Hippocampal formation (tissue), 2 donors: ENCODE measurements at regions not wholly inside any gene's neighbourhood (a gene's known extent, or its start where the extent isn't known, plus 50 kb on each side); places are given as distances from the start of the nearest gene placed in this dataset.

ENCODE experiments used
- DNase-seq, 2 donors: peaks; one replicate each; lab custom pipeline; 2025; lab: John Stamatoyannopoulos, UW

- no peak for DNase-seq
These were observed 218.9 kb upstream of the LYZL1 start for GRCh38 chr10:29069941-29070340.

DNA sequence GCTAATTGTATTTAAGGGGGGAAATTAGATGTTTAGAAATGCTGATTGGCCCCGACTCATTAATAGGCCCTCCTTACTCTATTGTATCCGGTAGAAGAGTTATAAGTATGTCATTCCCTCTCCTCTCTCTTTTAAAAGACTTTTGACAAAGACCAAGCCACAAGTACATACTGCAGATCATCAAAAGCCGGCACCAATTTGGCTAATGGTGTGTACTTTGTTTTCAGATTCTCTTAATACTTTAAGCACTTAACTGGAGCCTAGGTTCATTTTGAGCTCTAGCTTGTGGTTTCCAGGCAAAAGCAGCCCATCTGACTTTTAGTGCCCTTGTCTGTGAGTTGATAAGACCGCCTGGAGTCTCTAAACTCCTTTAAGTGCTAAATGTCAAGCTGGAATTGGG lies 210.0 kb upstream of the LYZL1 start:
- DNase-seq: no peak

GRCh38 chr10:29081231-29081630 lies 207.6 kb upstream of the LYZL1 start:
- no peak for DNase-seq

DNA sequence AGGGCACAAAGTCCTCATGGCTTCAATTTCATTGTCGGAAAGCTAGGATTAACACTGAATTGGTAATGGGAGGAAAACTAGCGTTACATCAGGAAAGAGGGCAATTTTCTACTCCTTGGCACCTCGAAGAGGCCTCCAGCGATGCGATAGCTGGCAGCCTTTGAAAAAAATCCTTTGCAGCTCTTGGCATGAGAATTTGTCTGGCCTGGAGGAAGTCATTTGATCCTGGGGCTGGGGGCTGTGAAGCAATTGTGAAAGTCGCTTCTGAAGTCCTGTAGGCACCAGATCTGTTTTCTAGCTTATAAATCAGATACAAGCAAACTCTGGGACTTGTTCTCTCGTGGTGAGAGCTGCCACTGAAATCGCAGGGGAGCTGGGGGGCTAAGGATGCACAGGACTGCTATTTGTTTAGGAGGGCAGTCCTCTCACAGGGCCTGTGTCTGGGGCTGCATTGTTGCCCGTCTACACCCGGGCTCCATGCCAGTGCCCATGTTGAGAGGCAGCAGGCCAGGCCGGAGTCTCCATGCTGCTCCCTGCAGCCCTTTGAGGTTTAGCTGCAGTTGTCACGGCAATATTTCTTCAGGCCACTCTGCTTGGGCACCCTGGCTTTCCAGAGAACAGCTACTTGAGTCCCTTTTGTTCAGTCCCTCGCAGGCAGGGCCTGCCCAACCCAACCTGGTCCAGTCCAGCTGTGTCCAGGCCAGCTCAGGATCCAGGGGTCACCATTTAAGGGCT lies 206.8 kb upstream of the LYZL1 start:
- peak; percentile 17 to 74 for DNase-seq

- DNase-seq: peak; percentile 31 to 37
These were observed 205.8 kb upstream of the LYZL1 start for GRCh38 chr10:29083096-29083495.

DNA sequence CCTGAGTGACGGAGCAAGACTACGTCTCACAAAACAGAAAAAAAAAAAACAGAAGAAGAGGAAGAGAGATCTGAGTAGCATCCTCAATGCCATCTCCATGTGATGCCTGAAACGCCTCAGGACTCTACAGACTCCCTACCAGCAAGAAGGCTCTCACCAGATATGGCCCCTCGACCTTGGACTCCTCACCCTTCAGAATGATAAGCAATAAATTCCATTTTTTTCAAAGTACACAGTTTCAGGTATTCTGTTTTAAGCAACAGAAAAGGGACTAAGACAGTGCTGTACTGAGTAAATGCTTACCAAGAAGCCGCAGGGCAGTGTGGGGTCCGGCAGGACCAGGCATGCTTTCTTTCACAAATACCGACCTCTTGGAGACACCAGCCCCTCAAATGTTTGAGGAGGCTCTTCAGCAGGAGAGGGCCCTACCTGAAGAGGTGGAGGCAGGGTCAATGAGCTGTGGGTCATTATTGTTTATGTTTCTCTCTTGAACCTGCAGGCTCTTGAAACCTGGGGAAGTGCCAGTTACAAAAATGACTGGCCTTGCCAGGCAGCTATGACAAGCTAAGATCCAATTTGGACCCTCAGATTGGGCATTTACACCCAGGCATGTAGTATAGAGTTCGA lies 204.1 kb upstream of the LYZL1 start:
- no peak for DNase-seq

DNA sequence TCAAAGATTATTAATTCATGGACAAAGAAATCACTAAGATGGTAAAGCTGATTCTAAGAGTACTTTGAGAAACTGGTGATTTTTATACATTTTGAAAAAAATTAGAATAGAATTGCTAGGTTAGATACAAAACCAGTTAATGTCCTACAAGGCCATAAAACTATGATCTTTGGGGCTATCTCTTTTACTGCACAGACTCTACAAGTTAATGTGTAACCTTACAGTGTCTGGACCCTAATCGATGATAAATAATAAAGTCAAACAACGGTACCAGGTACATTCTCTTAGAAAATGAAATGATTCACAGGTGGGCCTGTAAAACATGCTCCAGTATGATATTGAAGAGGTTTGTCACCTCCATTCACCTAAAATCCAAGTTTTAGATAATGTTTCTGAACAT lies 199.8 kb upstream of the LYZL1 start:
- DNase-seq: no peak

DNA sequence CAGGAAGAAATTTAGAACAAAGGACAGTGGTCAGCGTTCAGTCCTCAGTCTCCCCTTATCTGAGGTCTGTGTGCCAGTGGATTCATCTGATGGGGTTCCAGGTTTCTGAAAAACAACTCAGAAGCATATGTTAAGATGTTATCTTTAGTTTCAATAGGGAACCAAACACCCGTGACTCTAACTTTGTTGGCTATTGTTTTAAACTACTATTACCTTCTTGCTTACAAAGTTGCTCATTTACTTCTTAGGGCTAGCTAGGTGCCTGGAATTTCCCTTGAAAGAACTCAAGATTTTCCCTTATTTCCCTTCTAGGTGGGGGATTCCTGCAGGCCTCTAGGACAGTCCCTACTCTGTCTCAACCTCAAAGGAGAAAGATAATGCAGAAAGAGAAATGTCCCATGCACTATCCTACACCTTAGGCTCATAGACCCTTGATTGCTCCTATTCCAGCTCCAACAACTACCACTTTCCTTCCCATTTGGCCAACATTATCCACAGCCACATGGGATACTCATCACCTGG lies 192.5 kb upstream of the LYZL1 start:
- DNase-seq: no peak

- DNase-seq: no peak
These were observed 190.4 kb upstream of the LYZL1 start for GRCh38 chr10:29098423-29098822.

GRCh38 chr10:29099001-29099400 lies 189.9 kb upstream of the LYZL1 start:
- no peak for DNase-seq

DNA sequence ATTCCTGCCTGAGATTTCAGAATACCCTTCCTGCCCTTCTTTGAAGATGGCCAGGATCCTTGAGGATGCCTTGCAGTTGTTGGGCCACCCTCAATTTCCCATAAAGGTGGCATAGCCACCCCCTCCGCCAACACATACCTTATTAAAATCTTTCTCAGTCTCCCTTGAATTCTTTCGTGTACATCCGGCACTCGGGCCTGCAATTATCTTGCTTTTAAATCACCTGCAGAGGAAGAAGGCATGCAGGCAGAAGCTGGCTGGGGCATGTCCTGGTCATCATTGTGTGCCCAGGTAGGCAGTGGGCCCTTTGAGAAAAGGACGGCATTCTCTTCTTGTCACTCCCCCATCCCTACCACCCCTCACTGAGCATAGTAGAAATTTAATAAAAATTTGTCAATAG lies 189.5 kb upstream of the LYZL1 start:
- DNase-seq: no peak

DNA sequence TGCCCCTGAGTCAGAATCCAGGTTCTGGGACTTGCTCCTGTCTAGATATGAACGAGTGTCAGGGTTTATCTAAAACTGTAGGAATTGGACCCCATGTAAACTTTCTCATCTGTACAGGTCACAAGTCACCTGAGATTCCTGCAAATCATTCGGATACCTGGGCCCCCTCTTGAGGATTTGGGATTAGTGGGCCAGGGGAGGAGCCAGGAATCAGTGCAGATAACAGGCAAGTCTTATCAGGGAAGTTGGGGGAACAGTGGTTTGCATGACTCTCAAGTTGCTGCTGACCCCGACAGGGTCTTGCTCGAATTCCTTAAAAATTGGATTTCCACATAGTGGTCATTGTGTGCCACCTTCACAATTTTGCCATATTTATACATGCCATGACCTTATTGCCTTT lies 188.4 kb upstream of the LYZL1 start:
- no peak for DNase-seq

GRCh38 chr10:29102233-29102632 lies 186.6 kb upstream of the LYZL1 start:
- peak; percentile 3 to 13 for DNase-seq

- DNase-seq: no peak
These were observed 186.2 kb upstream of the LYZL1 start for GRCh38 chr10:29102636-29103035.

DNA sequence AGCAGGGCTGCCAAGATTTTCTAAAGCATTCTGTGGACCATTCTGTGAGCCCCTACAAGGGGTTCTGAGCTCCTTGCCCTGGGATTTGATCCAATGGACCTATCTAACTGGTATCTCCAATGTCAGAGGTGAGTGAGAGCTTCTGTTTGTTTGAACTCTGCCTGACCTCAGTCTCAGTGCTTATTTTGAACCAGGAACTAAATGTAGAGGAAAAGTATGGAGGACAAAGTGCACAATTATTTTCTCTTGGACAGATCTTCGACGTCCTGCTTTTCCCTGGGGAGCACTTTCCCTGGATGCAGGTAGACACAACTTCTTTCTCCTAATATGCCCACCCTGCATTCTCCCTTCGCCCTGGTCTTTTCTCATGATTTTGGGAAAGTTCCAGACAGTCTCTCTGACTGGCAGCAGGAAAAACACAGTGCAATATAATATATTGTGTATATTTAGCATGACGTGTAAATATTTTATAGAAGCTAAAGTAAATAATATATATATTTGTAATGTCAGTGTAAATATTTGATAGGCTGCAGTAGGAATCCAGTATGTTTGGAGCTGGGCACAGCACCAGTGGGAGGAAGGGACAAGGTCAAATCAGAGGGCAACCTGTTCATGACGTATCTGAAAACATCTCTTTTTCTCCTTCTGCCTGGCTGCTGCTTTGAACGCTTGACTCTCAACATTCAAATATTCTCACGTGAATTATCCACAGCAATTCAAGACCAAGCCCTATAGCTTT lies 184.0 kb upstream of the LYZL1 start:
- DNase-seq: no peak

- no peak for DNase-seq
These were observed 183.2 kb upstream of the LYZL1 start for GRCh38 chr10:29105516-29106215.

GRCh38 chr10:29106287-29106686 lies 182.6 kb upstream of the LYZL1 start:
- DNase-seq: no peak

- no peak for DNase-seq
These were observed 180.9 kb upstream of the LYZL1 start for GRCh38 chr10:29107866-29108498.

DNA sequence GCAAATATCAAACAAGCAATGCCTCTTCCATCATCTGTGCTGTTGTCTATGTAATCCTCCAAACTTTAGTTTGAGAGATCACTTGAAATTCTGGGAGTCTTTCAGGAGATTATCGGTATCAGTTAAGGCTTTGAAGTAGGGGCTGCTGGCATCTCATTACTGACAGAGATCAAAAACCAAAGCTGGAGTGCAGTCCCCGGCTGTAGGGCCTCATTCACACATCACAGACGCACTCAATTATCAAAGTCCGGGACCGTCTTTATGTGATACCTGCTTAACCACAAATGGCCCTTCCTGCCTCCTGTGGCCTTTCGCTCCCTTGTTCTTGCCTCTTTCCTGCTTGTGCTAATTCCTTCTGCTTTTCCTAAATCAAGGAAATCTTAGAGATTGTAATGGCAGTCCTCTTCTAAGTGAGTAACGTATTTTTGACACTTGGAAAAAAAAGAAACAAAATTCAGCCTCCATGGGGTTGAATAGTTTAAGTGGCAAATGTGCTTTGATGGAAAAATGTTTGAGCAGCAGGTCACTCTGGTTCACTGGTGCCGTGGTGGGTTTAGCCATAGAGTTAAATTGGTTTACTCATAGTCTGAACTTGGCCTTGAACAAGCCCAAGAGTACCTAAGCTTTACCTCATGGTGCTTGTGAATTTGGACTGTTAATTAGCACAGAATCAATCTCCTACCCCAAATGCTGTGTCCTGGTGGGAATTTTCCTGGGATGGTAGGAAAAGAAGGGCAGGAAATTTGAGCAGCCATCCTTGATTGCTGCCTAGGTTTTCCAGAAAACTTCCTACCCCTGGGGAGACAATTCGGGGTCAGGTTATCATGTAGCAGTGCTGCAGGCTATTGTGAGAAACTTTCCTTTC lies 178.9 kb upstream of the LYZL1 start:
- DNase-seq: no peak

DNA sequence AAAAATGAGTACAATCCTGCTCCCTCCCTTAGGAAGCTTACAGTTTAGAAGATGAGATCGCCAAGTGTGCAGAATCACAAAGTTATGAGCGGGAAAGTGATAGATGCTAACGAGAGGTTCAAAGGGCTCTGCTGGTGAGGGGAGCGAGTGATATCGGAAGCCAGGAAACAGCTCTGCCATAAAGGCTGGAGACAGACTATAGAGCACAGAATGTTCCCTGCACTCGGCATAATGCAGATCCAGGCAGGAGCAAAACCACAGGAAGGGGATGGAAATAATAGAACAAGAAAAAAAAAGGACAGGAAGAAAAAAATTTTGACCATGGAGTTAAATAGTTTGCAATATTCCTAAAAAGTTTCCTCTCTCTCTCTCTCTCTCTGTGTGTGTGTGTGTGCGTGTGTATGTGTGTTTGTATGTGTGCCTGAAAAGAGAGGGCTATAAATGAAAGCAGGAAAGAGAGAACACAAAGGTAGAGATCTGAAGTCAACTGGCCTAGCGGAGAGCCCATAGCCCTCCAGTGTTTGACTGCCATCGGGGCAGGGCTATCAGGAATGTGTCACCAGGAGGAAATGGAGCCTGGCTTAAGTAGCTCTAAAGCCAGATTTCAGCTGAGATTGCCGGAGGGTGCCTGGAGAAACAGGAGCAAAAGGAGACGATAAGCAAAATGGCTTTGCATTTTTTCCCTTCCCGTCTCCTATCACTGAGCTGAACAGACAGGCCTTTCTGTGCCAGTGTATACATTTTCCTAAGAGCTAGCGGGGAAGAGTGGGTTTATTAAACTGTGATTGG lies 175.8 kb upstream of the LYZL1 start:
- no peak for DNase-seq
